HepG2 (cell line): ENCODE measurements at regions not wholly inside any gene's neighbourhood (a gene's known extent, or its start where the extent isn't known, plus 50 kb on each side); places are given as distances from the start of the nearest gene placed in this dataset.

Experiments used
- ATAC-seq: fragments of 200-7000 bp; cut with Tn5 transposase; 3 replicates; pipeline ENCODE4 v1.9.1; 2020; ENCODE audit warnings: mild to moderate bottlenecking, moderate library complexity
- BruUV-seq: library from RNA; stranded (reverse); fragments of 400-500 nt; replicated peaks from 2 replicates; lab custom pipeline; 2021; lab: Mats Ljungman, UMichigan
- CTCF ChIA-PET: fragments of 300-600 bp; formaldehyde crosslinking; extraction: SDS; loops from one replicate; lab custom pipeline; 2021; ENCODE audit warnings: low total read pairs, inconsistent platforms, low intra/inter-chr PET ratio; lab: Yijun Ruan, JAX
- POLR2A ChIA-PET: fragments of 350-600 bp; sonication (Branson Sonifier 250); formaldehyde crosslinking; loops from one replicate; lab custom pipeline; 2020; ENCODE audit warnings: antibody characterized with exemption, inconsistent platforms; lab: Yijun Ruan, JAX
- DNase-seq: peaks from one replicate; pipeline ENCODE4 v3.0.0-alpha.2; 2015; ENCODE audit warnings: low spot score
- FAIRE-seq: peaks from 3 replicates; lab custom pipeline; 2011; peaks lifted over from hg19 to GRCh38; lab: Jason Lieb, UNC
- H2AFZ ChIP-seq: one replicate; pipeline ENCODE4 v1.6.1; 2011; ENCODE audit warnings: low read length, inconsistent platforms
- H3K27ac ChIP-seq: fragments of 300-600 bp; 3 replicates; pipeline ENCODE4 v1.8.0; 2011; ENCODE audit warnings: mixed run types, mild to moderate bottlenecking, mixed read lengths, low read length, inconsistent platforms; ENCODE audit not compliant: insufficient read depth; ENCODE audit errors: extremely low read length
- H3K27me3 ChIP-seq, 2 experiments: fragments of 200-600 bp in 1 of 2; 2 replicates in 1 of 2; 3 replicates in 1 of 2; pipeline versions ENCODE4 v1.6.0 to v1.8.0; 2011; ENCODE audit warnings: low read length in 2 of 2, mild to moderate bottlenecking in 2 of 2, moderate library complexity in 2 of 2, inconsistent platforms in 1 of 2; ENCODE audit not compliant: insufficient read depth in 2 of 2, control insufficient read depth in 1 of 2
- H3K36me3 ChIP-seq, 2 experiments: fragments of 200-600 bp in 1 of 2; replicated peaks in 1 of 2; 2 replicates in 1 of 2; 3 replicates in 1 of 2; pipeline versions ENCODE4 v1.5.1 to v1.8.0; 2011; ENCODE audit warnings: low read length in 2 of 2, inconsistent platforms in 1 of 2; ENCODE audit not compliant: insufficient read depth in 2 of 2, control insufficient read depth in 1 of 2
- H3K4me1 ChIP-seq: 2 replicates; pipeline ENCODE4 v1.5.1; 2012; ENCODE audit warnings: low read length, inconsistent platforms; ENCODE audit not compliant: insufficient read depth
- H3K4me2 ChIP-seq: 2 replicates; pipeline ENCODE4 v1.6.0; 2011; ENCODE audit warnings: low read depth, low read length, inconsistent platforms
- H3K4me3 ChIP-seq, 3 experiments: fragments of 200-600 bp in 1 of 3; sonication (generic), shearing (Covaris generic) in 1 of 3; replicated peaks in 1 of 3; 2 replicates each; pipeline ENCODE4 v1.5.1; 2011 to 2016; ENCODE audit warnings: low read length in 3 of 3, inconsistent platforms in 2 of 3, low read depth in 2 of 3, mild to moderate bottlenecking in 2 of 3, control low read depth in 1 of 3, mixed read lengths in 1 of 3; ENCODE audit not compliant: insufficient read depth in 1 of 3
- H3K79me2 ChIP-seq: one replicate; pipeline ENCODE4 v1.6.1; 2011; ENCODE audit warnings: low read length, inconsistent platforms; ENCODE audit not compliant: insufficient read depth
- H3K9ac ChIP-seq: 2 replicates; pipeline ENCODE4 v1.6.0; 2011; ENCODE audit warnings: mild to moderate bottlenecking, low read depth, low read length, inconsistent platforms; ENCODE audit not compliant: insufficient read depth
- H3K9me3 ChIP-seq: 2 replicates; pipeline ENCODE4 v1.5.1; 2012; ENCODE audit warnings: mild to moderate bottlenecking, low read length
- H4K20me1 ChIP-seq: 2 replicates; pipeline ENCODE4 v1.6.0; 2011; ENCODE audit warnings: inconsistent platforms, mild to moderate bottlenecking, low read length, moderate library complexity; ENCODE audit not compliant: insufficient read depth
- AHR ChIP-seq: IDR thresholded peaks from 2 replicates; pipeline ENCODE4 v1.6.1; 2018; ENCODE audit warnings: missing genetic modification reagents, missing compliant biosample characterization
- ELF1 ChIP-seq: sonication (generic); formaldehyde crosslinking; IDR thresholded peaks from 2 replicates; pipeline ENCODE4 v1.4.0; 2020; ENCODE audit warnings: missing genetic modification reagents
- GFI1 ChIP-seq: sonication (generic); formaldehyde crosslinking; IDR thresholded peaks from 2 replicates; pipeline ENCODE4 v1.5.0; 2020; ENCODE audit warnings: missing genetic modification reagents, mild to moderate bottlenecking, borderline replicate concordance
- KDM6A ChIP-seq: IDR thresholded peaks from 2 replicates; pipeline ENCODE4 v1.6.1; 2016; ENCODE audit warnings: low read depth
- MED8 ChIP-seq: sonication (generic); formaldehyde crosslinking; IDR thresholded peaks from 2 replicates; pipeline ENCODE4 v1.8.1; 2023; ENCODE audit warnings: mild to moderate bottlenecking, missing genetic modification reagents; ENCODE audit not compliant: insufficient replicate concordance
- MEF2D ChIP-seq: sonication (generic); formaldehyde crosslinking; IDR thresholded peaks from 2 replicates; pipeline ENCODE4 v1.5.1; 2020; ENCODE audit warnings: mild to moderate bottlenecking, missing genetic modification reagents
- RBM22 ChIP-seq: fragments of 200-400 bp; formaldehyde crosslinking; optimal IDR thresholded peaks from 2 replicates; pipeline ENCODE3; 2017; ENCODE audit warnings: mild to moderate bottlenecking, low read length, moderate library complexity
- RFX5 ChIP-seq: IDR thresholded peaks from 2 replicates; pipeline ENCODE4 v1.6.1; 2011; ENCODE audit warnings: low read depth, low read length, improper control_type of control experiment
- SALL2 ChIP-seq: sonication (generic); formaldehyde crosslinking; IDR thresholded peaks from 2 replicates; pipeline ENCODE4 v1.8.1; 2023; ENCODE audit warnings: mild to moderate bottlenecking, missing genetic modification reagents, inconsistent platforms
- SIN3B ChIP-seq: fragments of 150-350 bp; IDR thresholded peaks from 2 replicates; pipeline ENCODE4 v1.6.1; 2014; ENCODE audit warnings: low read length
- SP1 ChIP-seq, 2 experiments: fragments of 450-650 bp in 1 of 2; sonication (generic) in 1 of 2; formaldehyde crosslinking in 1 of 2; IDR thresholded peaks; 2 replicates each; pipeline versions ENCODE4 v1.4.0 to v1.6.1; 2016 to 2020; ENCODE audit warnings: missing genetic modification reagents in 1 of 2
- ZMYM4 ChIP-seq: sonication (generic); formaldehyde crosslinking; IDR thresholded peaks from 2 replicates; pipeline ENCODE4 v1.8.1; 2023; ENCODE audit warnings: mild to moderate bottlenecking, missing genetic modification reagents
- ZNF121 ChIP-seq: sonication (generic); formaldehyde crosslinking; IDR thresholded peaks from 2 replicates; pipeline ENCODE4 v1.5.0; 2020; ENCODE audit warnings: mild to moderate bottlenecking, missing genetic modification reagents
- ZNF274 ChIP-seq: sonication (generic); formaldehyde crosslinking; IDR thresholded peaks from 2 replicates; pipeline ENCODE4 v1.5.1; 2020; ENCODE audit warnings: mild to moderate bottlenecking, missing genetic modification reagents
- ZNF414 ChIP-seq: sonication (generic); formaldehyde crosslinking; IDR thresholded peaks from 2 replicates; pipeline ENCODE4 v1.5.0; 2020; ENCODE audit warnings: missing genetic modification reagents
- ZNF574 ChIP-seq: sonication (generic); formaldehyde crosslinking; IDR thresholded peaks from 2 replicates; pipeline ENCODE4 v1.4.0; 2020; ENCODE audit warnings: missing genetic modification reagents
- ZNF749 ChIP-seq: sonication (generic); formaldehyde crosslinking; IDR thresholded peaks from 2 replicates; pipeline ENCODE4 v1.8.0; 2022; ENCODE audit warnings: mild to moderate bottlenecking, missing genetic modification reagents, moderate library complexity, borderline replicate concordance
- ZNF792 ChIP-seq: IDR thresholded peaks from 2 replicates; pipeline ENCODE4 v1.6.1; 2016
- ZNF841 ChIP-seq: sonication (generic); formaldehyde crosslinking; IDR thresholded peaks from 2 replicates; pipeline ENCODE4 v1.8.1; 2023; ENCODE audit warnings: missing genetic modification reagents, borderline replicate concordance
- WGBS: methylation state at CpG from one replicate; pipeline ENCODE4 v1.1.6; 2017; ENCODE audit warnings: low lambda C conversion rate; 5-methylcytosine and 5-hydroxymethylcytosine counted together
- in situ Hi-C: cut with HindIII; loops from 2 replicates; pipeline ENCODE4 v1.10.0; 2017; ENCODE audit warnings: low pct_unique_long_range_greater_than_20kb; ENCODE audit not compliant: extremely low pct_ligation_motif_present
- intact Hi-C: fragments of 100-400 bp; cut with micrococcal nuclease; formaldehyde crosslinking; loops from one replicate; pipeline ENCODE4 v1.10.0; 2022; ENCODE audit not compliant: unreplicated experiment

- Histone ChIP-seq H4K20me1 (no peaks in the 10 kb centered on the region), H3K4me1 (no peaks in the 10 kb centered on the region), H3K36me3 (no peaks in the 10 kb centered on the region), H3K9me3 (peaks cover 5% of the 10 kb centered on the region; the same call in 1 of the 2 replicates), H3K9ac (no peak overlapping the region), H2AFZ (no peak overlapping the region), H3K27me3 (no peaks in the 10 kb centered on the region), H3K4me3 (no peak overlapping the region), H3K4me2 (no peak overlapping the region), H3K27ac (no peak overlapping the region), H3K79me2 (no peaks in the 10 kb centered on the region)
- no peak for FAIRE-seq
- ChIA-PET CTCF (no interaction called here), POLR2A (no interaction called here)
- BruUV-seq: no TSS peak
- in situ Hi-C loops (no loop called here), intact Hi-C loops (no loop called here)
- 5% methylated on average over 1 of the region's 1 CpG for WGBS
- no peak for TF ChIP-seq ZNF841 (CRISPR knock-in tag)
- no peak for TF ChIP-seq ZMYM4 (CRISPR knock-in tag)
- TF ChIP-seq MEF2D: no peak
- TF ChIP-seq ELF1 (CRISPR knock-in tag): no peak
- TF ChIP-seq ZNF749 (CRISPR knock-in tag): no peak
- TF ChIP-seq GFI1 (CRISPR knock-in tag): no peak
- TF ChIP-seq SIN3B: no peak
- no peak for TF ChIP-seq ZNF414 (CRISPR knock-in tag)
- no peak for ATAC-seq
- no peak for DNase-seq
These were observed 143.5 kb upstream of the DAPK1 start for GRCh38 chr9:87354147-87354546.

- intact Hi-C loops (no loop called here), in situ Hi-C loops (no loop called here)
- Histone ChIP-seq H3K4me1 (no peaks in the 10 kb centered on the region), H3K9me3 (peaks cover 5% of the 10 kb centered on the region; the same call in 1 of the 2 replicates), H2AFZ (no peak overlapping the region), H3K27ac (no peak overlapping the region), H4K20me1 (no peaks in the 10 kb centered on the region), H3K79me2 (no peaks in the 10 kb centered on the region), H3K9ac (no peak overlapping the region), H3K27me3 (no peaks in the 10 kb centered on the region), H3K4me3 (no peak overlapping the region), H3K36me3 (no peaks in the 10 kb centered on the region), H3K4me2 (no peak overlapping the region)
- no TSS peak for BruUV-seq
- DNase-seq: no peak
- ChIA-PET POLR2A (no interaction called here), CTCF (no interaction called here)
- no peak for ATAC-seq
- 63% methylated on average over 1 of the region's 1 CpG for WGBS
- FAIRE-seq: no peak
- TF ChIP-seq KDM6A (no peak), AHR (CRISPR knock-in tag) (no peak), MED8 (no peak), SP1 (IDR thresholded peaks at IDR 0.05) (no peak), SP1 (CRISPR knock-in tag; IDR thresholded peaks at IDR 0.05) (no peak), ZNF274 (no peak), ZNF121 (no peak), ZNF574 (CRISPR knock-in tag) (no peak), RFX5 (no peak), ZNF792 (CRISPR knock-in tag) (no peak), SALL2 (no peak), RBM22 (no peak)
These were observed 140.1 kb upstream of the DAPK1 start for GRCh38 chr9:87357600-87357999.
